ENCODE measurements at regions not wholly inside any gene's neighbourhood (a gene's known extent, or its start where the extent isn't known, plus 50 kb on each side); places are given as distances from the start of the nearest gene placed in this dataset.

DNA sequence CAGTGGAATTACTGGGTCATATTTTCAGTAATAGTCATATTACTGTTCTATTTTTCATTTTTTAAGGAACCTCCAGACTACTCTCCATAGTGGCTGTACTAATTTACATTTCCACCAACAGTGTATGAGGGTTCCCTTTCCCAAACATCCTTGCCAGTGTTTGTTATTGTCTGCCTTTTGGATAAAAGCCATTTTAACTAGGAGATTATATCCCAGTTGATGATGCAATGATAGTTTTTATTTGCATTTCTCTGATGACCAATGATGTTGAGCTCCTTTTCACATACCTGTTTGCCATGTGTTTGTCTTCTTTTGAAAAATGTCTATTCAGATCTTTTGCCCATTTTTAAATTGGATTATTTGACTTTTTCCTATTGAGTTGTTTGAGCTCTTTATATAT lies 410.8 kb downstream of the TTLL7 start:
- TF ChIP-seq CTCF (IDR thresholded peaks at IDR 0.05; ENCODE audit: insufficient read depth, low read length), result no peak
- no peak overlapping the region for H3K4me3 ChIP-seq (ENCODE audit: low read depth, low read length)
- no peak for DNase-seq (ENCODE audit: low read depth)

GRCh38 chr1:83583351-83584014 lies 415.4 kb downstream of the TTLL7 start:
- no peak for TF ChIP-seq CTCF (IDR thresholded peaks at IDR 0.05; ENCODE audit: insufficient read depth, low read length)
- H3K4me3 ChIP-seq (ENCODE audit: low read depth, low read length), result no peak overlapping the region
- DNase-seq (ENCODE audit: low read depth), result peak; percentile 7

DNA sequence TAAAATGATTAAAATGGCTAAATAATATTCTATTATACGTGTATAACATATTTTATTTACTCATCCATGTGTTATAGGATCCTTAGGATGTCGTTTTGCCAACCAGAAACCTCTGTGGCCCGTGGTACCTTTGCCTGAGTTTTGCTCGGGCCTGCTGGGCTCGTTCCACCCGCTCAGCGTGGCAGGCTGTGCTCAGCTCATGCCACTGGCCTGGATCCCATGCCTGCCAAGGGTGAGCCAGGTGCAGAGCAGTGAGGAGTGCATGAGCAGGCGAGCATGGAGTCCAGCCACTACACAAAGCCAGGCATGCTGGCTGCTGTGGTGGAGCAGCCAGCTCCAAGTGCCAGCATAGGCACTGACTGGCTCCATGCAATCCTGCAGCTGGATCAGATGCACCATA lies 417.2 kb downstream of the TTLL7 start:
- no peak overlapping the region for H3K4me3 ChIP-seq (ENCODE audit: low read depth, low read length)
- no peak for TF ChIP-seq CTCF (IDR thresholded peaks at IDR 0.05; ENCODE audit: insufficient read depth, low read length)
- DNase-seq (ENCODE audit: low read depth), result no peak

DNA sequence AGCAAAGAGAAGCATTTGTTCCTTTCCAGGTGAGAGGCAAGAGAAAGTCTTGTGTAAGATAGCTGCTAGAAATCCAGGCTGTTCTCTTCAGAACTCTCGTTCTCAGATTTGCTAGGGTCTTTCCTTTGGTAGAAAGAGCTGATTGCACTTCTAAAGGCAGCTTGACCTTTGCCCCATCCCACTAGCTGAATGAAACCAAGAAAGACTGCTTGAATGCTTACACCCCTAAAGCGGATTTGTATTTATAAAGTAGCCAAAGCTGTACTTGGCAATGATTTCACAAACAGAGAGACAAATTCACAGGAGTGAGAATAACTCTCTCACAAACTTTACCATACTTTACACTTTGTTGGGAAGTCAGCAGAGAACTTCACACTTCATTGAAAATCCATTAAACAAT lies 424.1 kb downstream of the TTLL7 start:
- no peak for DNase-seq (ENCODE audit: low read depth)
- no peak for TF ChIP-seq CTCF (IDR thresholded peaks at IDR 0.05; ENCODE audit: insufficient read depth, low read length)
- no peak overlapping the region for H3K4me3 ChIP-seq (ENCODE audit: low read depth, low read length)

GRCh38 chr1:83573776-83574175 lies 425.2 kb downstream of the TTLL7 start:
- H3K4me3 ChIP-seq (ENCODE audit: low read depth, low read length), result no peak overlapping the region
- TF ChIP-seq CTCF (IDR thresholded peaks at IDR 0.05; ENCODE audit: insufficient read depth, low read length), result no peak
- DNase-seq (ENCODE audit: low read depth), result no peak

- no peak overlapping the region for H3K4me3 ChIP-seq (ENCODE audit: low read depth, low read length)
- no peak for DNase-seq (ENCODE audit: low read depth)
- no peak for TF ChIP-seq CTCF (IDR thresholded peaks at IDR 0.05; ENCODE audit: insufficient read depth, low read length)
These were observed 427.4 kb downstream of the TTLL7 start for GRCh38 chr1:83571536-83571935.

DNA sequence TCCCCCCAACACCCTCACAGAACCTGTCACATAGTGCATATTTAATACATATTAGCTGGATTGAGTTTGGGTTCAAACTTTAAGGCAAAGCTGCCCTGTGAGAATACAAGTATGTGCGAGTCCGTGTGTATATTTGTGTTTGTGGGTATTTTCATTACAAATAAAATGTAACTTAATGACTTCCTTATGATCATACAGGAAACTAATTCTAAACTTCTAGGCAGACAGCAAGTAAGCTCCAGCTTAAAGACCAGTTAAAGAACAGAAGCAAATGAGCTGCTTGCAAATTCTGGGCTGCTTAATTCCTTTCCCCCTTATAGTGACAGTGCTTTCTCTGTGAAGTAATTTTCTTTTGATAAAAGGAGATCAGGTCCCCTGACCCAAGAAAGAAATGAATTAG lies 437.6 kb downstream of the TTLL7 start:
- no peak overlapping the region for H3K4me3 ChIP-seq (ENCODE audit: low read depth, low read length)
- DNase-seq (ENCODE audit: low read depth), result no peak
- TF ChIP-seq CTCF (IDR thresholded peaks at IDR 0.05; ENCODE audit: insufficient read depth, low read length), result no peak
